Suprapubic skin (tissue), 4 donors: ENCODE measurements at regions not wholly inside any gene's neighbourhood (a gene's known extent, or its start where the extent isn't known, plus 50 kb on each side); places are given as distances from the start of the nearest gene placed in this dataset.

ENCODE experiments used
- DNase-seq, 2 donors: peaks; one replicate each; pipeline ENCODE4 v3.0.0-alpha.2; 2019; ENCODE audit warnings: low spot score in 2 of 2
- H3K27ac ChIP-seq: fragments of 200-600 bp; sonication (generic); one replicate; pipeline ENCODE4 v1.5.1; 2019
- H3K27me3 ChIP-seq: fragments of 200-600 bp; sonication (generic); one replicate; pipeline ENCODE4 v1.5.1; 2019
- H3K36me3 ChIP-seq: fragments of 200-600 bp; sonication (generic); one replicate; pipeline ENCODE4 v1.5.1; 2019
- H3K4me1 ChIP-seq: fragments of 200-600 bp; sonication (generic); one replicate; pipeline ENCODE4 v1.5.1; 2019
- H3K4me3 ChIP-seq: fragments of 200-600 bp; sonication (generic); one replicate; pipeline ENCODE4 v1.5.1; 2019; ENCODE audit warnings: mild to moderate bottlenecking
- H3K9me3 ChIP-seq: fragments of 200-600 bp; sonication (generic); one replicate; pipeline ENCODE4 v1.5.1; 2019
- EP300 ChIP-seq: sonication (generic); formaldehyde crosslinking; IDR thresholded peaks from one replicate; pipeline ENCODE4 v1.6.1; 2017; ENCODE audit warnings: antibody characterized with exemption
- POLR2A ChIP-seq, 2 donors: fragments of 450-650 bp; IDR thresholded peaks; one replicate each; pipeline ENCODE4 v1.6.1; 2017; ENCODE audit warnings: antibody characterized with exemption in 2 of 2, mild to moderate bottlenecking in 2 of 2, moderate library complexity in 2 of 2
- POLR2AphosphoS5 ChIP-seq, 3 donors: sonication (generic); formaldehyde crosslinking; IDR thresholded peaks; one replicate each; pipeline ENCODE4 v1.6.1; 2017; ENCODE audit warnings: antibody characterized with exemption in 3 of 3
- WGBS: methylation state at CpG from one replicate; pipeline ENCODE4 v1.1.5; 2018; 5-methylcytosine and 5-hydroxymethylcytosine counted together
- TF ChIP-seq, protein P1 (sequence below), 2 donors: fragments of 200-600 bp in 1 of 2; fragments of 450-650 bp in 1 of 2; sonication (generic) in 1 of 2; IDR thresholded peaks; one replicate each; pipeline ENCODE4 v1.5.1; 2016 to 2019; ENCODE audit warnings: antibody characterized with exemption in 2 of 2, mild to moderate bottlenecking in 1 of 2, moderate library complexity in 1 of 2

- DNase-seq, result no peak
- Histone ChIP-seq H3K4me3 (no peak overlapping the region), H3K27ac (no peak overlapping the region), H3K9me3 (no peaks in the 10 kb centered on the region), H3K27me3 (no peaks in the 10 kb centered on the region), H3K36me3 (no peaks in the 10 kb centered on the region), H3K4me1 (no peaks in the 10 kb centered on the region)
- WGBS, result 69% methylated on average over 5 of the region's 5 CpGs
- no peak for TF ChIP-seq POLR2A (IDR thresholded peaks at IDR 0.05)
- no peak for TF ChIP-seq EP300
- TF ChIP-seq, protein P1, sequence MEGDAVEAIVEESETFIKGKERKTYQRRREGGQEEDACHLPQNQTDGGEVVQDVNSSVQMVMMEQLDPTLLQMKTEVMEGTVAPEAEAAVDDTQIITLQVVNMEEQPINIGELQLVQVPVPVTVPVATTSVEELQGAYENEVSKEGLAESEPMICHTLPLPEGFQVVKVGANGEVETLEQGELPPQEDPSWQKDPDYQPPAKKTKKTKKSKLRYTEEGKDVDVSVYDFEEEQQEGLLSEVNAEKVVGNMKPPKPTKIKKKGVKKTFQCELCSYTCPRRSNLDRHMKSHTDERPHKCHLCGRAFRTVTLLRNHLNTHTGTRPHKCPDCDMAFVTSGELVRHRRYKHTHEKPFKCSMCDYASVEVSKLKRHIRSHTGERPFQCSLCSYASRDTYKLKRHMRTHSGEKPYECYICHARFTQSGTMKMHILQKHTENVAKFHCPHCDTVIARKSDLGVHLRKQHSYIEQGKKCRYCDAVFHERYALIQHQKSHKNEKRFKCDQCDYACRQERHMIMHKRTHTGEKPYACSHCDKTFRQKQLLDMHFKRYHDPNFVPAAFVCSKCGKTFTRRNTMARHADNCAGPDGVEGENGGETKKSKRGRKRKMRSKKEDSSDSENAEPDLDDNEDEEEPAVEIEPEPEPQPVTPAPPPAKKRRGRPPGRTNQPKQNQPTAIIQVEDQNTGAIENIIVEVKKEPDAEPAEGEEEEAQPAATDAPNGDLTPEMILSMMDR (IDR thresholded peaks at IDR 0.05), result no peak
Observed at GRCh38 chr12:40565029-40565633, 127.1 kb upstream of the CNTN1 start.

GRCh38 chr12:40566271-40566670 lies 126.0 kb upstream of the CNTN1 start:
- no peak overlapping the region for H3K4me3 ChIP-seq
- no peaks in the 10 kb centered on the region for H3K9me3 ChIP-seq
- TF ChIP-seq POLR2AphosphoS5 (IDR thresholded peaks at IDR 0.05), result no peak
- TF ChIP-seq EP300, result no peak
- TF ChIP-seq POLR2A (IDR thresholded peaks at IDR 0.05), result no peak
- TF ChIP-seq, protein P1 (IDR thresholded peaks at IDR 0.05), result no peak
- WGBS, result 81% methylated on average over 1 of the region's 1 CpG
- no peaks in the 10 kb centered on the region for H3K4me1 ChIP-seq
- no peaks in the 10 kb centered on the region for H3K27me3 ChIP-seq
- no peaks in the 10 kb centered on the region for H3K36me3 ChIP-seq
- no peak for DNase-seq
- H3K27ac ChIP-seq, result no peak overlapping the region

DNA sequence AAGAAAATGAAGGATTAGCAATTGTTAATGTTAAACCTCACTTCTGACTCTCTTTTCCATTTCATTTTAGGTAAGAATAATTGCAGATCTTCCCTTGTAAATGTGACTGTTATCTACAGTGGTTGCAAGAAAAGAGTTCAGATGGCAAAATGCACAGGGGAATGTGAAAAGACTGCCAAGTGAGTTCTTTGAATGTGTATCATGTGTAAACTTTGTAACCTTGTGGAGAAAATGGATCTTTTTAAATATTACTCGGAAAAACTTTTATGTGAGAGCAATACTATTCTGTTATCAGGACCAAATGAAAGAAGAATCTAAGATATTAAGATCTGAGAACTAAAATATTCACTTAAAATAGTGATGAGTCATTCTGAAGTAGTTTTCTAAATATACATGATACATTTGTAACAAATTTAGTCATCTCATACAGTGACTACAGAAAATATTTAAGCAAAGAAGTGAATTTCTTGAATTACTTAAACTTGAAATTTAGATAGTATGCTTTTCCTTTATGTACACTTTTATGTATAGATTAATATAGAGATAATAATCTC lies 122.5 kb upstream of the CNTN1 start:
- 49% methylated on average over 1 of the region's 1 CpG for WGBS
- DNase-seq, result no peak
- TF ChIP-seq POLR2AphosphoS5 (IDR thresholded peaks at IDR 0.05) (no peak), POLR2A (IDR thresholded peaks at IDR 0.05) (no peak), EP300 (no peak)
- TF ChIP-seq, protein P1 (IDR thresholded peaks at IDR 0.05), result no peak
- no peak overlapping the region for H3K27ac ChIP-seq
- no peaks in the 10 kb centered on the region for H3K9me3 ChIP-seq
- H3K27me3 ChIP-seq, result no peaks in the 10 kb centered on the region
- no peaks in the 10 kb centered on the region for H3K36me3 ChIP-seq
- no peak overlapping the region for H3K4me3 ChIP-seq
- H3K4me1 ChIP-seq, result no peaks in the 10 kb centered on the region

- no peak for DNase-seq
- Histone ChIP-seq H3K36me3 (no peaks in the 10 kb centered on the region), H3K27ac (no peak overlapping the region), H3K4me1 (no peaks in the 10 kb centered on the region), H3K4me3 (no peak overlapping the region), H3K9me3 (no peaks in the 10 kb centered on the region), H3K27me3 (no peaks in the 10 kb centered on the region)
- TF ChIP-seq POLR2AphosphoS5 (IDR thresholded peaks at IDR 0.05), result no peak
- TF ChIP-seq EP300, result no peak
- TF ChIP-seq, protein P1 (IDR thresholded peaks at IDR 0.05), result no peak
- TF ChIP-seq POLR2A (IDR thresholded peaks at IDR 0.05), result no peak
Observed at GRCh38 chr12:40573024-40573423, 119.2 kb upstream of the CNTN1 start.

DNA sequence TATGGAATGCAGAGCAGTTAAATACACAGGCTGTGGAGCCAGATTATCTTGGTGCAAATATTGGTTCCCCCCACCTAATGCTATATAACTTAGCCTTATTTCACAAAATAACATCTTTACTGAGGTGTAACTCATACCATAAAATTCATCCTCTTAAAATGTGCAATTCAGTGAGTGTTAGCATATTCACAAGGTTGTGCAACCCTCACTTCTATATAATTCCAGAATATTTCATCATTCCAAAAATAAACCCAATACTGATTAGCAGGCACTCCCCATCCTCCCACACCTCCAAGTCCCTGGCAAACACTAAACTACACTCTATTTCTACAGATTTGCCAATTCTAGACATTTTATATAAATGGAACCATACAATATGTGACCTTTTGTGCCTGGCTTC lies 116.3 kb upstream of the CNTN1 start:
- H3K27me3 ChIP-seq, result no peaks in the 10 kb centered on the region
- H3K4me1 ChIP-seq, result no peaks in the 10 kb centered on the region
- no peak for DNase-seq
- no peaks in the 10 kb centered on the region for H3K9me3 ChIP-seq
- TF ChIP-seq, protein P1 (IDR thresholded peaks at IDR 0.05), result no peak
- no peak for TF ChIP-seq POLR2AphosphoS5 (IDR thresholded peaks at IDR 0.05)
- no peak for TF ChIP-seq POLR2A (IDR thresholded peaks at IDR 0.05)
- TF ChIP-seq EP300, result no peak
- H3K4me3 ChIP-seq, result no peak overlapping the region
- no peaks in the 10 kb centered on the region for H3K36me3 ChIP-seq
- H3K27ac ChIP-seq, result no peak overlapping the region
